LNCaP clone FGC (cell line): ENCODE measurements at regions not wholly inside any gene's neighbourhood (a gene's known extent, or its start where the extent isn't known, plus 50 kb on each side); places are given as distances from the start of the nearest gene placed in this dataset.

Source experiments
- DNase-seq: peaks from one replicate; pipeline ENCODE4 v3.0.0-alpha.2; 2011; ENCODE audit warnings: low read depth
- H3K4me3 ChIP-seq: 2 replicates; pipeline ENCODE4 v1.5.1; 2011; ENCODE audit warnings: mild to moderate bottlenecking, low read depth, low read length, control low read depth
- CTCF ChIP-seq: IDR thresholded peaks from 2 replicates; pipeline ENCODE4 v1.5.1; 2012; ENCODE audit warnings: mild to moderate bottlenecking; ENCODE audit not compliant: control insufficient read depth, insufficient read depth; ENCODE audit errors: extremely low read depth

- DNase-seq = no peak
- no peak overlapping the region for H3K4me3 ChIP-seq
- TF ChIP-seq CTCF = no peak
Measured at GRCh38 chr3:72673011-72673771, 175.1 kb downstream of the SHQ1 start.

- no peak for DNase-seq
- no peak overlapping the region for H3K4me3 ChIP-seq
- TF ChIP-seq CTCF = no peak
Measured at GRCh38 chr3:72669224-72669623, 179.0 kb downstream of the SHQ1 start.

GRCh38 chr3:72666447-72666755 lies 181.8 kb downstream of the SHQ1 start:
- no peak for DNase-seq
- no peak for TF ChIP-seq CTCF
- no peak overlapping the region for H3K4me3 ChIP-seq

- DNase-seq = no peak
- no peak overlapping the region for H3K4me3 ChIP-seq
- TF ChIP-seq CTCF = peak; percentile 25; the same call in 1 of the 2 replicates
Measured at GRCh38 chr3:72665701-72666446, 182.4 kb downstream of the SHQ1 start.

GRCh38 chr3:72665103-72665502 lies 183.1 kb downstream of the SHQ1 start:
- DNase-seq = no peak
- TF ChIP-seq CTCF = no peak
- no peak overlapping the region for H3K4me3 ChIP-seq

GRCh38 chr3:72664184-72664975 lies 183.9 kb downstream of the SHQ1 start:
- TF ChIP-seq CTCF = no peak
- no peak overlapping the region for H3K4me3 ChIP-seq
- DNase-seq = no peak
